Keratinocyte (primary cell): ENCODE measurements at regions not wholly inside any gene's neighbourhood (a gene's known extent, or its start where the extent isn't known, plus 50 kb on each side); places are given as distances from the start of the nearest gene placed in this dataset.

Experiments
- EZH2 ChIP-seq: IDR thresholded peaks from one replicate; pipeline ENCODE4 v1.6.1; 2012; ENCODE audit warnings: inconsistent platforms, mild to moderate bottlenecking, low read length, moderate library complexity
- TF ChIP-seq, protein P1 (sequence below), 3 experiments: IDR thresholded peaks in 1 of 3; conservative IDR thresholded peaks in 1 of 3; optimal IDR thresholded peaks in 1 of 3; 2 replicates in 2 of 3; 3 replicates in 1 of 3; pipeline versions ENCODE3 to v1.5.1; 2011; ENCODE audit warnings: low read length in 3 of 3, mild to moderate bottlenecking in 3 of 3, moderate library complexity in 2 of 3, control low read depth in 1 of 3, inconsistent platforms in 1 of 3; ENCODE audit not compliant: insufficient read depth in 2 of 3; ENCODE audit errors: extremely low read depth in 1 of 3

DNA sequence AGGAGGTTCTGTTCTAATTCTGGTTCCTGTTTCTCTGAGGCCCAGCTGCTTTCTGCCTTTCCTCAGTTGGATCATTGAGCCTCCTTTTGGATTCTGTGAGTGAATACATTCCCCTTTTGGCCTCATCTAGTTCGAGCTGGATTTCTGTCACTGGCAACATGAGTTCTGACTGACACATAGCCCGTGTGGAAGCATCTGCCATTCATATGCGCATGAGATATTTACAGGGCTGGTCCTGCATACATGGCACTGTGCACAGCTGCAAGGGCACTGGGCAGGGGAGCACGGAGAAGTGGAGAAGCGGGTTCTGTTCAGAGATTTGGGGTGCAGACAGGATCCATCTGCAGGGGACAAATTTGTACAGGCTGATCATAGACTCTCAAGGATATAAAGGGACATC lies 352.8 kb downstream of the RPS24 start:
- TF ChIP-seq, protein P1, sequence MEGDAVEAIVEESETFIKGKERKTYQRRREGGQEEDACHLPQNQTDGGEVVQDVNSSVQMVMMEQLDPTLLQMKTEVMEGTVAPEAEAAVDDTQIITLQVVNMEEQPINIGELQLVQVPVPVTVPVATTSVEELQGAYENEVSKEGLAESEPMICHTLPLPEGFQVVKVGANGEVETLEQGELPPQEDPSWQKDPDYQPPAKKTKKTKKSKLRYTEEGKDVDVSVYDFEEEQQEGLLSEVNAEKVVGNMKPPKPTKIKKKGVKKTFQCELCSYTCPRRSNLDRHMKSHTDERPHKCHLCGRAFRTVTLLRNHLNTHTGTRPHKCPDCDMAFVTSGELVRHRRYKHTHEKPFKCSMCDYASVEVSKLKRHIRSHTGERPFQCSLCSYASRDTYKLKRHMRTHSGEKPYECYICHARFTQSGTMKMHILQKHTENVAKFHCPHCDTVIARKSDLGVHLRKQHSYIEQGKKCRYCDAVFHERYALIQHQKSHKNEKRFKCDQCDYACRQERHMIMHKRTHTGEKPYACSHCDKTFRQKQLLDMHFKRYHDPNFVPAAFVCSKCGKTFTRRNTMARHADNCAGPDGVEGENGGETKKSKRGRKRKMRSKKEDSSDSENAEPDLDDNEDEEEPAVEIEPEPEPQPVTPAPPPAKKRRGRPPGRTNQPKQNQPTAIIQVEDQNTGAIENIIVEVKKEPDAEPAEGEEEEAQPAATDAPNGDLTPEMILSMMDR (optimal IDR thresholded peaks at IDR 0.05 in 1 of 3, IDR thresholded peaks at IDR 0.05 in 1 of 3, conservative IDR thresholded peaks at IDR 0.05 in 1 of 3; ENCODE audit: extremely low read depth in 1 of 3, insufficient read depth in 2 of 3, low read length in 3 of 3) = no peak
- no peak for TF ChIP-seq EZH2
